HEK293 (cell line): ENCODE measurements at regions not wholly inside any gene's neighbourhood (a gene's known extent, or its start where the extent isn't known, plus 50 kb on each side); places are given as distances from the start of the nearest gene placed in this dataset.

Experiments
- CTCF ChIA-PET: fragments of 350-600 bp; formaldehyde crosslinking; extraction: SDS; loops from one replicate; lab custom pipeline; 2021; ENCODE audit warnings: antibody characterized with exemption; lab: Yijun Ruan, JAX
- POLR2A ChIA-PET: fragments of 300-600 bp; formaldehyde crosslinking; extraction: SDS; loops from one replicate; lab custom pipeline; 2020; ENCODE audit warnings: antibody characterized with exemption, inconsistent platforms; lab: Yijun Ruan, JAX
- H3K27ac ChIP-seq: fragments of 200-500 bp; sonication (Bioruptor generic); 2 replicates; pipeline ENCODE4 v1.5.1; 2014; ENCODE audit warnings: low read depth, low read length, control low read depth, inconsistent platforms; ENCODE audit errors: extremely low read depth
- H3K36me3 ChIP-seq, 2 experiments: fragments of 200-500 bp in 1 of 2; sonication (Bioruptor generic) in 1 of 2; 1 replicate in 1 of 2; 2 replicates in 1 of 2; pipeline ENCODE4 v1.5.1; 2014 to 2017; ENCODE audit warnings: inconsistent platforms in 2 of 2, low read length in 2 of 2; ENCODE audit not compliant: control insufficient read depth in 2 of 2, insufficient read depth in 1 of 2
- H3K4me1 ChIP-seq: fragments of 200-500 bp; sonication (Bioruptor generic); 2 replicates; pipeline ENCODE4 v1.5.1; 2014; ENCODE audit warnings: mild to moderate bottlenecking, low read length, inconsistent platforms; ENCODE audit not compliant: control insufficient read depth, insufficient read depth
- H3K4me3 ChIP-seq: 2 replicates; pipeline ENCODE4 v1.5.1; 2011; ENCODE audit warnings: low read depth, mild to moderate bottlenecking, control low read depth, low read length, moderate library complexity
- H3K9me3 ChIP-seq: fragments of 200-500 bp; sonication (Bioruptor generic); 2 replicates; pipeline ENCODE4 v1.5.1; 2014; ENCODE audit warnings: low read depth, low read length, inconsistent platforms; ENCODE audit not compliant: control insufficient read depth, insufficient read depth
- GFI1B ChIP-seq: fragments of 450-650 bp; formaldehyde crosslinking; IDR thresholded peaks from 2 replicates; pipeline ENCODE4 v1.5.1; 2016; ENCODE audit warnings: missing biosample characterization, missing genetic modification characterization
- HOXA7 ChIP-seq: sonication (generic); formaldehyde crosslinking; IDR thresholded peaks from 2 replicates; pipeline ENCODE4 v1.8.1; 2022; ENCODE audit warnings: missing genetic modification reagents, borderline replicate concordance
- KLF1 ChIP-seq: fragments of 450-650 bp; formaldehyde crosslinking; IDR thresholded peaks from 2 replicates; pipeline ENCODE4 v1.5.1; 2016; ENCODE audit warnings: missing biosample characterization, missing genetic modification characterization
- KLF9 ChIP-seq: fragments of 450-650 bp; formaldehyde crosslinking; IDR thresholded peaks from 2 replicates; pipeline ENCODE4 v1.5.1; 2016; ENCODE audit warnings: missing biosample characterization, missing genetic modification characterization, low read depth
- PRDM1 ChIP-seq: fragments of 450-650 bp; formaldehyde crosslinking; IDR thresholded peaks from 2 replicates; pipeline ENCODE4; 2016; ENCODE audit warnings: missing biosample characterization, missing genetic modification characterization
- TCF7L2 ChIP-seq: IDR thresholded peaks from 2 replicates; pipeline ENCODE4 v1.6.1; 2011; ENCODE audit warnings: low read depth, mild to moderate bottlenecking, inconsistent platforms, low read length, moderate library complexity, borderline replicate concordance
- ZFP37 ChIP-seq: fragments of 450-650 bp; formaldehyde crosslinking; IDR thresholded peaks from 2 replicates; pipeline ENCODE4 v1.5.1; 2016; ENCODE audit warnings: missing biosample characterization, missing genetic modification characterization
- ZNF112 ChIP-seq: fragments of 450-650 bp; formaldehyde crosslinking; IDR thresholded peaks from 2 replicates; pipeline ENCODE4 v1.5.0; 2017; ENCODE audit warnings: missing biosample characterization, missing genetic modification characterization
- ZNF114 ChIP-seq: fragments of 450-650 bp; formaldehyde crosslinking; IDR thresholded peaks from 2 replicates; pipeline ENCODE4 v1.5.0; 2017; ENCODE audit warnings: missing biosample characterization, missing genetic modification characterization
- ZNF121 ChIP-seq: fragments of 450-650 bp; formaldehyde crosslinking; IDR thresholded peaks from 2 replicates; pipeline ENCODE4 v1.5.1; 2016; ENCODE audit warnings: missing biosample characterization, missing genetic modification characterization
- ZNF2 ChIP-seq: fragments of 450-650 bp; formaldehyde crosslinking; IDR thresholded peaks from 2 replicates; pipeline ENCODE4 v1.5.1; 2016; ENCODE audit warnings: missing biosample characterization, missing genetic modification characterization
- ZNF211 ChIP-seq: fragments of 450-650 bp; formaldehyde crosslinking; IDR thresholded peaks from 2 replicates; pipeline ENCODE4 v1.5.1; 2016; ENCODE audit warnings: low read depth, missing biosample characterization, missing genetic modification characterization
- ZNF423 ChIP-seq: fragments of 450-650 bp; formaldehyde crosslinking; IDR thresholded peaks from 2 replicates; pipeline ENCODE4 v1.5.1; 2016; ENCODE audit warnings: missing biosample characterization, missing genetic modification characterization
- ZNF426 ChIP-seq: fragments of 450-650 bp; formaldehyde crosslinking; IDR thresholded peaks from 2 replicates; pipeline ENCODE4 v1.5.1; 2017; ENCODE audit warnings: missing biosample characterization, missing genetic modification characterization, mild to moderate bottlenecking, inconsistent platforms, moderate library complexity
- ZNF510 ChIP-seq: fragments of 450-650 bp; formaldehyde crosslinking; IDR thresholded peaks from 2 replicates; pipeline ENCODE4 v1.5.1; 2018; ENCODE audit warnings: mild to moderate bottlenecking, missing genetic modification characterization, missing biosample characterization; ENCODE audit not compliant: insufficient replicate concordance
- ZNF544 ChIP-seq: fragments of 450-650 bp; formaldehyde crosslinking; IDR thresholded peaks from 2 replicates; pipeline ENCODE4 v1.5.0; 2017; ENCODE audit warnings: missing biosample characterization, missing genetic modification characterization
- ZNF600 ChIP-seq: fragments of 450-650 bp; formaldehyde crosslinking; IDR thresholded peaks from 2 replicates; pipeline ENCODE4 v1.5.1; 2016; ENCODE audit warnings: missing biosample characterization, missing genetic modification characterization
- ZNF610 ChIP-seq: fragments of 450-650 bp; formaldehyde crosslinking; IDR thresholded peaks from 2 replicates; pipeline ENCODE4 v1.5.1; 2016; ENCODE audit warnings: missing biosample characterization, missing genetic modification characterization, borderline replicate concordance
- TF ChIP-seq, protein P1 (sequence below): fragments of 450-650 bp; formaldehyde crosslinking; conservative IDR thresholded peaks from 2 replicates; pipeline ENCODE4 v1.5.1; 2016; ENCODE audit warnings: low read depth, missing biosample characterization, missing genetic modification characterization
- TF ChIP-seq, protein P2 (sequence below): fragments of 450-650 bp; formaldehyde crosslinking; IDR thresholded peaks from 2 replicates; pipeline ENCODE4 v1.5.1; 2016; ENCODE audit warnings: missing biosample characterization, missing genetic modification characterization

DNA sequence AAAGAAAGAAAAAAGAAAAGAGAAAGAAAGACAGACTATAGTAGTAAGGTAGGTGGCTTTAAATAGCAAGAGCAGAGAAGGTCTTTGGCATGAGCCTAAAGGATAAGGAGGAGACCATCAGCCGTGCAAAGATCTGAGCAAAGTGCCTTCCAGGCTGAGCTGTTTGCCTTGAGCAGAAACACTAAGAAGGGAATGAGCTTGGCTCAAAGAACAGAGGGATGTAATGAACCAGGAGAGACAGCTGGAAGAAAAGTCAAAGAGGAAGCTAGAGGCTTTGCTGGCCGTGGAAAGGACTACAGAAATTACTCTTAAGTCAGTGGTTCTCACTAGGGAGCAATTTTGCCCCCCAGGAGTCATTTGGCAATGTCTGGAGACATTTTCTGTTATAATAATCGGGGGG lies 228.6 kb downstream of the FGFR2 start:
- CTCF ChIA-PET = interaction anchor here (0.6 kb wide), 1 partner anchor 104 kb away, joined by 3 read pairs; no protein-coding TSS in a partner anchor
- POLR2A ChIA-PET = interaction anchor here (0.7 kb wide), 1 partner anchor 209 kb away, joined by 3 read pairs; no protein-coding TSS in a partner anchor
- H3K4me1 ChIP-seq = no peaks in the 10 kb centered on the region; the same call in 1 of the 2 replicates
- no peaks in the 10 kb centered on the region for H3K36me3 ChIP-seq
- no peak overlapping the region for H3K27ac ChIP-seq
- H3K4me3 ChIP-seq = no peak overlapping the region
- H3K9me3 ChIP-seq = no peaks in the 10 kb centered on the region
- TF ChIP-seq HOXA7 (CRISPR knock-in tag) = no peak
- TF ChIP-seq ZNF600 (tag by site-specific recombination) = no peak
- no peak for TF ChIP-seq KLF1 (tag by site-specific recombination)
- no peak for TF ChIP-seq ZNF211 (tag by site-specific recombination)
- TF ChIP-seq ZNF114 (tag by site-specific recombination) = no peak
- no peak for TF ChIP-seq GFI1B (tag by site-specific recombination)
- TF ChIP-seq PRDM1 (tag by site-specific recombination) = no peak
- TF ChIP-seq, protein P1, sequence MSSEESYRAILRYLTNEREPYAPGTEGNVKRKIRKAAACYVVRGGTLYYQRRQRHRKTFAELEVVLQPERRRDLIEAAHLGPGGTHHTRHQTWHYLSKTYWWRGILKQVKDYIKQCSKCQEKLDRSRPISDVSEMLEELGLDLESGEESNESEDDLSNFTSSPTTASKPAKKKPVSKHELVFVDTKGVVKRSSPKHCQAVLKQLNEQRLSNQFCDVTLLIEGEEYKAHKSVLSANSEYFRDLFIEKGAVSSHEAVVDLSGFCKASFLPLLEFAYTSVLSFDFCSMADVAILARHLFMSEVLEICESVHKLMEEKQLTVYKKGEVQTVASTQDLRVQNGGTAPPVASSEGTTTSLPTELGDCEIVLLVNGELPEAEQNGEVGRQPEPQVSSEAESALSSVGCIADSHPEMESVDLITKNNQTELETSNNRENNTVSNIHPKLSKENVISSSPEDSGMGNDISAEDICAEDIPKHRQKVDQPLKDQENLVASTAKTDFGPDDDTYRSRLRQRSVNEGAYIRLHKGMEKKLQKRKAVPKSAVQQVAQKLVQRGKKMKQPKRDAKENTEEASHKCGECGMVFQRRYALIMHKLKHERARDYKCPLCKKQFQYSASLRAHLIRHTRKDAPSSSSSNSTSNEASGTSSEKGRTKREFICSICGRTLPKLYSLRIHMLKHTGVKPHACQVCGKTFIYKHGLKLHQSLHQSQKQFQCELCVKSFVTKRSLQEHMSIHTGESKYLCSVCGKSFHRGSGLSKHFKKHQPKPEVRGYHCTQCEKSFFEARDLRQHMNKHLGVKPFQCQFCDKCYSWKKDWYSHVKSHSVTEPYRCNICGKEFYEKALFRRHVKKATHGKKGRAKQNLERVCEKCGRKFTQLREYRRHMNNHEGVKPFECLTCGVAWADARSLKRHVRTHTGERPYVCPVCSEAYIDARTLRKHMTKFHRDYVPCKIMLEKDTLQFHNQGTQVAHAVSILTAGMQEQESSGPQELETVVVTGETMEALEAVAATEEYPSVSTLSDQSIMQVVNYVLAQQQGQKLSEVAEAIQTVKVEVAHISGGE (tag by site-specific recombination) = no peak
- no peak for TF ChIP-seq ZNF112 (tag by site-specific recombination)
- no peak for TF ChIP-seq KLF9 (tag by site-specific recombination)
- no peak for TF ChIP-seq ZNF2 (tag by site-specific recombination)
- TF ChIP-seq ZNF423 (tag by site-specific recombination) = no peak
- TF ChIP-seq ZNF510 = no peak
- TF ChIP-seq ZNF544 (tag by site-specific recombination) = no peak

DNA sequence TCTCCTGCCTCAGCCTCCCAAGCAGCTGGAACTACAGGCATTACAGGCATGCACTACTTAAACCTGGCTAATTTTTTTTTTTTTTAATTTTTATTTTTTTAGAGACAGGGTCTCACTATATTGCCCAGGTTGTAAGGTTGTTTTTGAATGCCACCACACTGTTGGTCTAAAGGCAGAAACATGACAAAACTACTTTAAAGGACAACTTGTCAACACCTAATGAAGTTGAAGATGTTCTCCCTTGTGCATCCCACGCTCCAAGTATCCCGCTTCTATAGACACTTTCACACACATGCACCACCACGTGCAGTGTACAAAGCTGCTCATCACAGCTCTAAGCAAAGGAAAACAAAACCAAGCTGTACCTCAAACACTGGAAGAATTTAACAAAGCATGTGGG lies 226.4 kb downstream of the FGFR2 start:
- H3K9me3 ChIP-seq = no peaks in the 10 kb centered on the region
- TF ChIP-seq ZNF610 (tag by site-specific recombination) = no peak
- TF ChIP-seq ZFP37 (tag by site-specific recombination) = no peak
- TF ChIP-seq ZNF121 (tag by site-specific recombination) = 0 out of 2 replicates have a peak, but pooled peaks have one; percentile 50
- TF ChIP-seq TCF7L2 = no peak
- no peak for TF ChIP-seq ZNF426 (tag by site-specific recombination)
- TF ChIP-seq, protein P2, sequence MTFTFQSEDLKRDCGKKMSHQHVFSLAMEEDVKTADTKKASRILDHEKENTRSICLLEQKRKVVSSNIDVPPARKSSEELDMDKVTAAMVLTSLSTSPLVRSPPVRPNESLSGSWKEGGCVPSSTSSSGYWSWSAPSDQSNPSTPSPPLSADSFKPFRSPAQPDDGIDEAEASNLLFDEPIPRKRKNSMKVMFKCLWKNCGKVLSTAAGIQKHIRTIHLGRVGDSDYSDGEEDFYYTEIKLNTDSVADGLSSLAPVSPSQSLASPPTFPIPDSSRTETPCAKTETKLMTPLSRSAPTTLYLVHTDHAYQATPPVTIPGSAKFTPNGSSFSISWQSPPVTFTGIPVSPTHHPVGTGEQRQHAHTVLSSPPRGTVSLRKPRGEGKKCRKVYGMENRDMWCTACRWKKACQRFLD (tag by site-specific recombination) = no peak
- H3K4me1 ChIP-seq = no peaks in the 10 kb centered on the region; the same call in 1 of the 2 replicates

More for the DNA sequence above, 226.4 kb downstream of the FGFR2 start:
- no peaks in the 10 kb centered on the region for H3K36me3 ChIP-seq
- CTCF ChIA-PET = interaction anchor here (1.1 kb wide), 1 partner anchor 428 kb away, joined by 3 read pairs; no protein-coding TSS in a partner anchor
- H3K27ac ChIP-seq = no peak overlapping the region
- POLR2A ChIA-PET = interaction anchor here (0.6 kb wide), 1 partner anchor 214 kb away, joined by 7 read pairs; no protein-coding TSS in a partner anchor
- H3K4me3 ChIP-seq = no peak overlapping the region
